GM18870 (cell line): ENCODE measurements at regions not wholly inside any gene's neighbourhood (a gene's known extent, or its start where the extent isn't known, plus 50 kb on each side); places are given as distances from the start of the nearest gene placed in this dataset.

Experiments used
- ATAC-seq: cut with Tn5 transposase; IDR thresholded peaks from one replicate; pipeline ENCODE4 v1.9.1; 2021; ENCODE audit warnings: moderate library complexity; ENCODE audit not compliant: unreplicated experiment

DNA sequence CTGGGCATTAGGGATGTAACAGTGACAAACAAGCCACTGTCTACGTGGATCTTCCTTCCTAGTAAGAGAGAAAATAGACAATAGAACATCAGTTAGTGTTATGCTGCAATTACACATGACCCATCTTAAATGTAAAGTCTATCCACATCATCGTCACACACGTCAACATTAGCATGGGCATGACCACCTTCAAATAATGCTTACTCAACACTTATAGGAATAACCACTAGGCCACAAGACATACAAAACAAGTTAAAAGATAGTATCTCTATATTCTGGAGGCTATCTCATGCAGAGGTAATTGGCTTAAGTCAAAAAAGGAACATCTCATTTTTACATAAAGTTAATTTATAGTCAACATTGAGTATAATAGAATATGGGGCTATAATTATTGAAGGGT is 156.5 kb downstream of the MOXD1 start:
- no peak for ATAC-seq

DNA sequence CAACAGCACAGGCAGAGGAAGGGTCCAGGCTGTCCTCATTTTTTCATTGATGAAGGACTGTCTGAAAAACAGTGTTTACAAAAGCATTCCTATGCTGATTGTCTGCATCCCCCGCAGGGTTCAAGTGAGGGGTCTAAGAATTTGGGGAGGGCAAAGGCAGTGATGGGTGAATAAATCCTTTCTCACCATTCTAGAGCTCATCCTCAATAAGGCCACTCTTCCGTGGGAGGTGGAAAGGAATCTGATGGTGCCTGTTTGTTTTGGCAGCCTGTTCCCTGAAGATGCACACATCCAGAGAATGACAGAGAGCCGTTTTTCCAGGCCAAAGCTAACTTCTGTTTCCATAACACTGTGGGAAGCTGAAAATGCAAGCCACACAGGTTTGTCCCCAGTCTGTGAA is 164.5 kb downstream of the MOXD1 start:
- ATAC-seq = no peak

DNA sequence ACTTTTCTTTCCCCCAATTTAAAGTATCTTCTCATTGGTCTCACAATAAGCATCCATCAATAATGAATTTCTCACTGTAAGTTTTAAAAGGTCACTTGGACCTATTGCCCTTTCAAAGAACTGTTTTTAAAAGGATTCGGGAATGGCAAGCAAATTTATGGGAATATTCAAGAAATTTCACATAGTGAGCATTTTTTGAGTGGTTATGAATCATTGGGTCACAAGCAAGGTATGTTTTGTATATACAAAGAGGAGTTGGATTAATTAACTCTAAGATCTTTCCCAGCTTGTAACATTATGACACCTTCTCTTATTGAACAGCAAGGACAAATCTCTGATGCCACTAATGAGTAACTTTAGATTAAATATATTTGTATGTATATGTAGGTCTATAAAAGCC is 165.0 kb downstream of the MOXD1 start:
- no peak for ATAC-seq

DNA sequence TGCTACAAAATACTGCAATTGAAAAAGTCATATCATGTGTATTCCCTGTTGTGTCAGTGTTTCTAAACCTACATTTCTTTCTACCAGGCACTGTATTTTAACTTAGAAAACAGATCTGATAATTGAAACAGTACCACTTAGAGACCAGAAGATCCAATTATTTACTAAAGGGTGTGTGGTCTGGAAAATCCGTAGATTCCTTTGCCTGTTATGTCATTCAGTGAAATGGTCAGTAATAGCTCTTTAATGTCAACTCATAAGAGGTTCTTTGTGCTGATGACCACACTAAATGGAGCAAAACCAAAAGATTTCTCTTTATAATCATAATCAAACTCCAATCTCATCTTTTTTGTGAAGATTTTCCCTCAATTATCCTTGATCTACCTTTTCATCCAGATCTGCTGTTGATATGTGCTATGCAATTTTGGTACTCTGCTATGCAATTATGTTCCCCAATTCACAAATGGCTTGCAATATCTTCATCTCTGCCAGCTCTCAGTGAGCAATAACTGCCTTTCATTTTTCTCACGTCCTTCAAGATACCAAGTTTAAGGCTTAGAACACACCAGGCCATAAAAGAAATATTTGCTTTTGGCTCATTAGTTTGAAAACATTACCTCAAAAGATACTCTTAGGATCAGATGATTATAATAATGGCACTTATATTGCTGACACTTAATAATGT is 165.5 kb downstream of the MOXD1 start:
- ATAC-seq = no peak

GRCh38 chr6:132234356-132234755 is 166.9 kb downstream of the MOXD1 start:
- no peak for ATAC-seq

DNA sequence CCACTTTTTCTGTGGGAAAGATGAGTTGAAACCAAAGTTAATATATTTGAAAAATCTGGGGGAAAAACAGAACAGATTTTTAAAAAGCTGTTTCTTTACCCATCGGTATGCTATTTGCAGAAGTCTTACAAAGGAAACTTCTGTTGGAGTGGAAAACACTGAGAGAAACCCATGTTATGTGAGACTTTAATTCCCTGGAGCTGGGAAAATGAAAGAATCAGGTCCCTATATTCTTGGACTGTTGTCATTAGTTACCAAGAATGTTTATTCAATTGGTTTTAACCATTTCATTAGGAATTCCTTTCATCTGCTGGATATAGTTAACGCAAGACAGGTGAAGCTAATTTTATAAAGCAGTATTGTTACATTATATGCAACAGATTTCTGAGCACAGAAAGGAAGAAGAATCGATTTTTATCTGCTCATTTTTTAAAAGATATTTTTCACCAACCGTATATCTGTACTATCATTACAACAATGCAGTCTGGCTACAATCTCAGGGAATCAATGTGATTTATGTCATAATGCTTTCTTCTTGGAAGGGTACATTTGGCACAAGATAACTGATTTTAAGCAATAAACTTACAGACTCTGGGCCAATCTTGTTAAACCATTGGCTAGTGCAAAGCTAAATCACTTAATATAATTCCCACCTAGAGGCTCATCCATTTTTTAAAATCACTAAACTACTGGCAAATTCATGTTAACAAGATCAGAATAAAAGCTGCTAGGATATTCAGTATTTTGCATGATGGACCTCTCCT is 170.0 kb downstream of the MOXD1 start:
- ATAC-seq = no peak

- ATAC-seq = no peak
Measured at GRCh38 chr6:132228894-132229293, 172.4 kb downstream of the MOXD1 start.

- no peak for ATAC-seq
Measured at GRCh38 chr6:132227904-132228303, 173.4 kb downstream of the MOXD1 start.

DNA sequence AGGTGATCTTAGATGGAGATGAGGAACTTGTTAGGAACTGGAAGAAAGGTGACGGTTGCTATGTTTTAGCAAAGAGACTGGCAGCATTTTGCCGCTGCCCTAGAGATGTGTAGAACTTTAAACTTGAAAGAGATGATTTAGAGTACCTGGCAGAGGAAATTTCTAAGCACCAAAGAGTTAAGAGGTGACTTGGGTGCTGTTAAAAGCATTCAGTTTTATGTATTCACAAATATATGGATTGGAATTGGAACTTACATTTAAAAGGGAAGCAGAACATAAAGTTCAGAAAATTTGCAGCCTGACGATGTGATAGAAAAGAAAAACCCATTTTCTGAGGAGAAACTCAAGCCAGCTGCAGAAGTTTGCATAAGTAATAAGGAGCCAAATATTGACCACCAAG is 176.3 kb downstream of the MOXD1 start:
- no peak for ATAC-seq

DNA sequence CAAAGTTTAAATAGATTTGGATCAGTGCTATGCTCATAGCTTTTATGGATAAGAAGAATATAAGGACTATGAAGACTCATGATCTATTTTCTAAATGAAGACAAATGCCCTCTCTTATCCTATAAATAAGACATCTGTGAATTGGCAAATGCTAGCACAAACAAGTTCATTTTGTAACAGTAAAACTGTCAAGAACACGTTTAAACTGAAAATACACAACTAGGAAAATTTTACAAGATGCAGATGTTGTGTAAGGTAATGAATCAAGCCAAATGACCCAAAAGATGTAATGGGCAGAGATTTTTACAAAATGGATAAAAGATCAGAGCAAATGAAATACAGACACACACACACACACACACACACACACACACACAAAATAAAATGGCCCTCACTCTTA is 180.5 kb downstream of the MOXD1 start:
- no peak for ATAC-seq

- no peak for ATAC-seq
Measured at GRCh38 chr6:132219901-132220300, 181.4 kb downstream of the MOXD1 start.

- ATAC-seq = no peak
Measured at GRCh38 chr6:132218059-132218696, 183.1 kb downstream of the MOXD1 start.

- no peak for ATAC-seq
Measured at GRCh38 chr6:132215805-132216204, 185.5 kb downstream of the MOXD1 start.

DNA sequence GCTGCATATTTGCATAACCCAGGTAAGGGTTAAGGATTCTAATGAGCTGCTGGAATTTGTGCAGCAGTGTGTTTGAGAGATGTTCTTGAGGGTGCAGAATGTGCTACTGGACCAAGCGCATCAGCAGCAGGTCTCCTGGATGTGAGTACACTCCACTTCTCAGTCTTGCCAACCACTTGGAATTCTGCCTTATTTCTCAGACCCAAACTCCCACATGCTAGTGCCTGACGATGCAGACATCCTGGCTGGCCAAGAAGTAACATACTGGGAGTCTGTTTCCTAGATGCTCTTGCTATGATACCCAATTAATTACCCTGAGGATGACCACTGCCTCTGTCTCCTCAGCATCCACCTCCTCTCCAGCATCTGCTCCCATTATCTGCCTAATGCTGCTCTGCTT is 186.6 kb downstream of the MOXD1 start:
- ATAC-seq = no peak

- no peak for ATAC-seq
Measured at GRCh38 chr6:132213732-132214131, 187.5 kb downstream of the MOXD1 start.

- no peak for ATAC-seq
Measured at GRCh38 chr6:132213191-132213590, 188.1 kb downstream of the MOXD1 start.

DNA sequence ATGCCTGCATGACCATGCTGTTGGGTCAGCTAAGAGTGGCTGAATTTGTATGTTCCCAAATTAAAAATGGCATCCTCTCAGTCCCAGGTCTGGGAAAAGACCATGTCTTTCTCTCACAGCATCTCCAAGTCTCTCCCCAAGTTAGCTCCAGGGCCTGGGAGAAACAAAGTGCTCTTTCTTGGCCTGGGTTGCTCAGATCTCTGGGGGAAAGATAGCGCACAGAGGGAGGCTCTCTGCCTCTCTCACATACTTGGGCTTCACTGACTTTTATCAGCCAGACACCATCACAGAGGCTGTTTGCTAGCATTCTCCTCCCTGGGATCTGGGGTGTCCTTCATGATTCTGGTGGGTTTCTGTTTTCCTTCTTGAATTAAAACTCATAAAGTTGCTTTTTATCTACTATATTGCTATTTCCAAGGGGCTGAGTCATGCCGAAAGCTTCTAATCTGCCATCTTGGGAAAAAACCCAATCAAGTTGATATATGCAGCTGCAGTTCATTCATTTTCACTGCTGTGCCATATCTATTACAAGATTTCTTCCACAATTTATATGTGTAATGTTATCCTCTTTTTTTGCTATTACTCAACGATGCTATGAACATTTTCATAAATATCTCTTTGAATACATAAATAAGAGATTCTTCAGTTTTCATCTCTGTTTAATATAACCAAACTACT is 190.2 kb downstream of the MOXD1 start:
- ATAC-seq = no peak

DNA sequence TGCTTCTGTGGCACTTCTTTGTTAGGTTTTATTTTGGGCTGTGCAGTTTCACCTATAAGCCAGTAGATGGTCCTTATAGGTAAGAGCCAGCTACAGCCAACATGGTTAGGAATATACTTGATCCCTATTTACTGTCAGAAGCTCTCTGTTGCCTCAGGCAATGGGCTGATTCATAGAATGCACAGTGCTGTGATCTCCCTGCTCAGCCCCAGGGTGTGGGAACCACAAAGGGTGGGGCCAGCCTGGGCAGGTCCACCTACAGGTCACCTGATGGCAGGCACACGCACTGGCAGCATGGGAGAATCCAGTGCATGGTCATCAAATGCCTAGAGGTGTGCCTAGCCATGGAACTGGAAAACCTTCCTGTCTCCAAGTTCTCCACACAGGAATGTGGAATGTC is 191.9 kb downstream of the MOXD1 start:
- ATAC-seq = no peak

GRCh38 chr6:132207991-132208390 is 193.3 kb downstream of the MOXD1 start:
- ATAC-seq = no peak

- no peak for ATAC-seq
Measured at GRCh38 chr6:132205946-132206345, 195.3 kb downstream of the MOXD1 start.

DNA sequence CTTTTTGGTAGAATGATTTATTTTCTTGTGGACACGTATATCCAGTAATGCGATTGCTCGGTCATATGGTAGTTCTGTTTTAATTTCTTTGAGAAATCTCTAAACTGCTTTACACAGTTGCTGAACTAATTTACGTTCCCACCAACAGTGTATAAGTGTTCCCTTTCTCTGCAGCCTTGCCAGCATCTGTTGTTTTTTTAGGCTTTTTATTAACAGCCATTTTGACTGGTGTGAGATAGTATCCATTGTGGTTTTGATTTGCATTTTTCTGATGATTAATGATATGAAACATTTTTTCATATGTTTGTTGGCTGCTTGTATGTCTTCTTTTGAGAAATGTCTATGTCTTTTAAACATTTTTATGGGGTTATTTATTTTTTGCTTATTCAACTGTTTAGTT is 196.7 kb downstream of the MOXD1 start:
- ATAC-seq = no peak

DNA sequence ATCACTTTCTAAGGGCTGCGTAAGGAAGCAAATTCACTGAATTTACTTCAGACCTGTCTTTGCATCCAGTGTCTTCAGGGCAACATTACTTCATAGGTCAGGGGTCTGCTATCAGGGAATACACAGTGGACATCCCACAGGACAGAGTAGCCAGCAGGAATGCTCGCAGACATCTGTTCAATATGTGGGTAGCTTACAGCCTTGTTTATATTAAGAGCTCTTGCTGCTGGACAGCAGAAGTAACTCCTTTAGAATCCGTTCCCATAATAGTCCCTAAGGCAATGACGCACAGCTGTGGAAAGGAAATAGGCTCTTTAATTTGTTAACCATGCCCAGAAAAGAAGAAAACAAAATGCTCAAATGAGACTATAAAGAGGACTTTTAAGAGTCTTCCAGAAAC is 198.7 kb downstream of the MOXD1 start:
- ATAC-seq = no peak
